Adrenal gland (tissue), 9 donors: ENCODE measurements at regions not wholly inside any gene's neighbourhood (a gene's known extent, or its start where the extent isn't known, plus 50 kb on each side); places are given as distances from the start of the nearest gene placed in this dataset.
"Not testable (repeated sequence)": the region's sequence is repeated elsewhere in the genome, so short reads cannot be mapped to it uniquely, and the experiment has no call there.

ENCODE experiments used
- DNase-seq, 7 donors: peaks; one replicate each; pipeline ENCODE4 v3.0.0-alpha.2; 2019 to 2020
- H3K27ac ChIP-seq, 5 donors: fragments of 200-600 bp; sonication (generic) in 4 of 5; 1 replicate in 3 of 5; 2 replicates in 2 of 5; pipeline versions ENCODE4 v1.5.1 to v1.8.0; 2016 to 2020; ENCODE audit warnings: mild to moderate bottlenecking in 1 of 5
- H3K27me3 ChIP-seq: fragments of 200-600 bp; 2 replicates; pipeline ENCODE4 v1.8.0; 2021
- H3K36me3 ChIP-seq, 2 donors: fragments of 200-600 bp; replicated peaks in 1 of 2; 1 replicate in 1 of 2; 2 replicates in 1 of 2; pipeline versions ENCODE4 v1.5.1 to v1.8.0; 2018 to 2022
- H3K4me1 ChIP-seq, 2 donors: fragments of 200-600 bp; replicated peaks in 1 of 2; 1 replicate in 1 of 2; 2 replicates in 1 of 2; pipeline versions ENCODE4 v1.5.1 to v1.8.0; 2018 to 2021
- H3K4me3 ChIP-seq, 4 donors: fragments of 200-600 bp; sonication (generic) in 3 of 4; one replicate each; pipeline ENCODE4 v1.5.1; 2016 to 2018
- H3K9me3 ChIP-seq, 3 donors: fragments of 200-600 bp; sonication (generic) in 1 of 3; replicated peaks in 1 of 3; 1 replicate in 2 of 3; 2 replicates in 1 of 3; pipeline versions ENCODE4 v1.5.1 to v1.8.0; 2016 to 2021
- CTCF ChIP-seq, 6 experiments: fragments of 450-650 bp in 4 of 6; fragments of 200-600 bp in 2 of 6; sonication (generic) in 1 of 6; IDR thresholded peaks; 1 replicate in 5 of 6; 2 replicates in 1 of 6; pipeline versions ENCODE4 v1.5.1 to v1.8.0; 2016 to 2021; ENCODE audit warnings: antibody characterized with exemption in 6 of 6, mild to moderate bottlenecking in 2 of 6, moderate library complexity in 1 of 6
- POLR2A ChIP-seq, 2 donors: fragments of 450-650 bp; IDR thresholded peaks; one replicate each; pipeline ENCODE4 v1.6.1; 2017; ENCODE audit warnings: antibody characterized with exemption in 2 of 2, mild to moderate bottlenecking in 2 of 2, moderate library complexity in 1 of 2
- WGBS, 4 donors: extraction: QIAGEN DNeasy Blood & Tissue Kit in 2 of 4; methylation state at CpG; one replicate each; pipeline versions ENCODE4 v1.1.5 to v1.1.7; 2013 to 2017; 5-methylcytosine and 5-hydroxymethylcytosine counted together
- intact Hi-C, 2 donors: fragments of 100-400 bp; cut with DNase I; formaldehyde crosslinking; loops; one replicate each; pipeline versions ENCODE4 v1.14.1 to v1.15.0; 2022 to 2023
- donor health status: healthy with polysubstance abuse.
- donor health status: Bipolar disorder and iron deficiency.
- donor health status: DM: yes; HTN: yes; CAD: no.
- donor health status: DM: no; HTN: no; CAD: no.
- donor health status: DM: no; HTN: no; CAD: no.

GRCh38 chr5:32909207-32909606 lies 198.1 kb downstream of the NPR3 start:
- no peak overlapping the region for H3K27ac ChIP-seq
- no peaks in the 10 kb centered on the region for H3K9me3 ChIP-seq
- no peaks in the 10 kb centered on the region for H3K27me3 ChIP-seq
- H3K4me1 ChIP-seq = no peaks in the 10 kb centered on the region
- no peaks in the 10 kb centered on the region for H3K36me3 ChIP-seq
- 80 to 87% (median 85%) methylated on average over 5 of the region's 5 CpGs for WGBS, 4 donors
- no peak overlapping the region for H3K4me3 ChIP-seq
- intact Hi-C loops = no loop called here
- TF ChIP-seq CTCF (IDR thresholded peaks at IDR 0.05) = no peak
- TF ChIP-seq POLR2A (IDR thresholded peaks at IDR 0.05) = no peak
- DNase-seq = no peak

GRCh38 chr5:32916648-32917047 lies 205.5 kb downstream of the NPR3 start:
- Histone ChIP-seq H3K4me1 (no peaks in the 10 kb centered on the region), H3K4me3 (no peak overlapping the region), H3K36me3 (no peaks in the 10 kb centered on the region), H3K27ac (no peak overlapping the region), H3K27me3 (no peaks in the 10 kb centered on the region), H3K9me3 (no peaks in the 10 kb centered on the region)
- WGBS, 4 donors = 48 to 58% (median 56%) methylated on average over 1 of the region's 1 CpG
- DNase-seq = peak in 6 of 7 donors; percentile 18 to 41 (median 26)
- peak; percentile 21 to 49 (median 42) for TF ChIP-seq CTCF (IDR thresholded peaks at IDR 0.05)
- TF ChIP-seq POLR2A (IDR thresholded peaks at IDR 0.05) = no peak
- intact Hi-C loops = loop anchor here in 1 of 2 donors (10.0 kb wide), 1 partner anchor 212 kb away; no protein-coding TSS in a partner anchor

GRCh38 chr5:32928761-32929160 lies 217.6 kb downstream of the NPR3 start:
- Histone ChIP-seq H3K27me3 (no peaks in the 10 kb centered on the region), H3K9me3 (no peaks in the 10 kb centered on the region), H3K4me3 (no peak overlapping the region), H3K36me3 (no peaks in the 10 kb centered on the region), H3K4me1 (no peaks in the 10 kb centered on the region), H3K27ac (no peak overlapping the region)
- 93 to 95% (median 95%) methylated on average over 2 of the region's 2 CpGs for WGBS, 4 donors
- DNase-seq = no peak
- intact Hi-C loops = no loop called here
- TF ChIP-seq CTCF (IDR thresholded peaks at IDR 0.05) (no peak), POLR2A (IDR thresholded peaks at IDR 0.05) (no peak)

GRCh38 chr5:32931438-32931837 lies 220.3 kb downstream of the NPR3 start:
- WGBS, 4 donors = 73 to 100% (median 100%) methylated on average over 1 of the region's 1 CpG; no CpG with 5 or more reads in 1 of the 4 donors
- H3K4me3 ChIP-seq, DNase-seq, H3K36me3 ChIP-seq, intact Hi-C loops, H3K27me3 ChIP-seq, H3K4me1 ChIP-seq, H3K27ac ChIP-seq, H3K9me3 ChIP-seq: not testable (repeated sequence)

- Histone ChIP-seq H3K27ac (no peak overlapping the region), H3K9me3 (no peaks in the 10 kb centered on the region), H3K27me3 (no peaks in the 10 kb centered on the region), H3K4me3 (no peak overlapping the region), H3K36me3 (no peaks in the 10 kb centered on the region), H3K4me1 (no peaks in the 10 kb centered on the region)
- intact Hi-C loops = no loop called here
- TF ChIP-seq POLR2A (IDR thresholded peaks at IDR 0.05) = no peak
- no peak for TF ChIP-seq CTCF (IDR thresholded peaks at IDR 0.05)
- 53 to 69% (median 61%) methylated on average over 4 of the region's 4 CpGs for WGBS, 4 donors
- no peak for DNase-seq
Measured at GRCh38 chr5:32932241-32932935, 221.3 kb downstream of the NPR3 start.
